HG03196 (cell line): ENCODE measurements at regions not wholly inside any gene's neighbourhood (a gene's known extent, or its start where the extent isn't known, plus 50 kb on each side); places are given as distances from the start of the nearest gene placed in this dataset.

Source experiments
- ATAC-seq: cut with Tn5 transposase; IDR thresholded peaks from one replicate; pipeline ENCODE4 v1.9.1; 2021; ENCODE audit not compliant: unreplicated experiment

DNA sequence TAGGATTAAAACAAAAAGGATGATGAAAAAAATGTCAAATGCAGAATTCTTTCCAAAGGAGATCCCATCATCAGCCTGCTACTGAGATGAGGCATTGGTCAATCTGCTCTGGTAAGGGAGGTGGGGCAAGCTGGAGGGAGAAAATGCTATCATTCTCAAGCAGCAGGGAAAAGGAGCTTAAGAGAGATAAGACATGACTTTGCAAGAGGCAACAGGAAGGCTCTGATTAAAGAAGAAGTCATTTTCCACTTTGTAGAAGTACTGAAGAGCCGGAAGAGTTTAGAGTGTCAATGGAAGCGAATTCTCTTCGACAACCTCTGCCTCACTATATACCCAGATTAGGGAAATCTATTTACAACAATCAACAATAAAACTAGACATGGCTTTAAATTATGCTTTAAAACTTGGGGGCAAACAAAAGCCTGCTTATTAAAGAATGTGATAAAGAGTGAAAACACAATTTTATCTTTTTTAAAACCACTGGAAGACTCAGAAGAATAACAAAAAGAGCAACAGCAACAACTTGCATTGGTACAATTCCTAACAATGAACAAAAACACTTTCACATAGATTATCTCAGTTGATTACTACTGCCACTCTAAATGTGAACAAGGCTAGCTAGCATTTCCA, 81.8 kb upstream of the NANOGP8 start:
- ATAC-seq: no peak

DNA sequence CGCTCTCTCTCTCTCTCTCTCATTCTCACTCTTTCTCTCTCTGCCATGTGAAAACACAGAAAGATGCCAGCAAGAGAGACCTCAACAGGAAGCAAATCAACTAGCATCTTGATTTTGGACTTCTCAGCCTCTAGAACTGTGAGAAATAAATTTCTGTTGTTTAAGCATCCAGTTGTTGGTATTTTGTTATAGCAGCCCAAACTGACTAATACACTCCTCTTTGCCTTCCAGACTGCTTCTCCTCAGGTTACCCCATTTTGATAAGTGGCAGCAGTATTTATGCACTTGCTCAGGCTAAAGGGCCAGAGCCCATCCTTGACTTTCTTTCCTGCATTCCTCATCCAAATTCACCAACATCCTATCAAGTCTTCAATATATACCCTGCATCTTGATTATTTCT, 76.6 kb upstream of the NANOGP8 start:
- ATAC-seq: no peak

DNA sequence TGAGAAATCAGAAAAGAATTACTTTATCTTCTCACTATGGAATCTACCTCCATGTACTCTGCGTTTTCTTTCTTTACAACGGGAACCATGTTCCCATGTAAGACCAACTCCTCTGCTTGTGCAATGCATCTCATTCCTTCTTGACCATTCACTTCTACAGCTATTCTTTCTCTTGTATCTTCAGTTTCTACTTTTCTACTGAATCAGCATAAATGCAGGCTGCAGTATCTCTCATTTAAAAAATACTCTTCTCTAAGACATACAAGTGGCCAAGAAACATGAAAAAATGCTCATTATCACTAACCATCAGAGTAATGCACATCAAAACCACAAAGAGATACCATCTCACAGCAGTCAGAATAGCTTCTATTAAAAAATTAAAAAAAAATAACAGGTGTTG, 74.1 kb upstream of the NANOGP8 start:
- ATAC-seq: no peak

DNA sequence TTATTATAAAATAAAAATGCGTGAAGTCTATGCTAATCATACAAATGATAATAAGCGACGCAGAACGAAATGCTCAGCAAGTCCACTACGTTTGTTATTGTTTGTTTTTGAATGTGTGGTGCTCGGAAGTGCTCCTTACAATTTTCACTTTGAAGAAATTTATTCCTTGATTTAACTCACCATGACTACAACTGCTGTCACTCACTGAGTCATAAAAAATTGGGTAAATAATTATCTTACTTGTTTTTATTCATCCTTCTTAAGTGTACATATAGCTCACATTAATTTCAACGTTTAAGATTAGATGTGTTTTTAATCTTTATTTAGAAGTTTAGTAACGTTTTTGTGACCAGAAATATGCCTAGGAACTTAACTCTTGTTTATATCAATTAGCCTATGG, 66.7 kb upstream of the NANOGP8 start:
- ATAC-seq: no peak

DNA sequence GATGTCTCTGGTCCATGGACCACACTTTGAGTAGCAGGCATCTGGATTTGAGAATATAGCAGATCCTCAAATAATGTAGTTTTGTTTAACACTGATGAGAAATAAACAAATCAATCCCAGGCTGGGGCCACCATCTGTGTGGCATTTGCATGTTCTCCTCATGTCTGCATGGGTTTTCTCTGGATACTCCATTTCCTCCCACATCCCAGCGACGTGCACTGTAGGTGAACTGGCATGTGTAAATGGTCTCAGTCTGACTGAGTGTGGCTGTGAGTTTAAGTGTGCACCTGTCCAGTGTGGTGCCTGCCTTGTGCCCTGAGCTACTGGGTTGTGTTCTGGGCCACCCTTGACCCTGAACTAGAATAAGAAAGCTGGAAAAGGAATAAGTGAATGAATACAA, 66.3 kb upstream of the NANOGP8 start:
- ATAC-seq: no peak

DNA sequence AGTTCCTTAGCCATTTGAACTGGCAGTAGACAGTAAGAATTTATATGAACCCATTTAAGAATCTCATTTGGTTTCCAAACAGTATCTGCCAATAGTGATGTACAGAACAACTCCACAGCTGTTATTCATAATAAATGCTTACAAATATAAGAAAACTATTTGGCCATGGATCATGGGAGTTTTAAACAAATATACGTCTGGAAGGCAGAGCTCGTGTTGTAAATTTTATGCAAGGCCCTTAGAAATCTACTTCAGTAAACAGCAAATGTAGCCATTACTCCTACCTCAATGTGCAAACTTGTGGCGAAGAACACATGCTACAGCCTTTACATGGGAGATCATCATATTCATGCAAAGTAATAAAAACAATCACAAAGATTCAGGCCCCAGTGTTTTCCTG, 65.3 kb upstream of the NANOGP8 start:
- no peak for ATAC-seq

DNA sequence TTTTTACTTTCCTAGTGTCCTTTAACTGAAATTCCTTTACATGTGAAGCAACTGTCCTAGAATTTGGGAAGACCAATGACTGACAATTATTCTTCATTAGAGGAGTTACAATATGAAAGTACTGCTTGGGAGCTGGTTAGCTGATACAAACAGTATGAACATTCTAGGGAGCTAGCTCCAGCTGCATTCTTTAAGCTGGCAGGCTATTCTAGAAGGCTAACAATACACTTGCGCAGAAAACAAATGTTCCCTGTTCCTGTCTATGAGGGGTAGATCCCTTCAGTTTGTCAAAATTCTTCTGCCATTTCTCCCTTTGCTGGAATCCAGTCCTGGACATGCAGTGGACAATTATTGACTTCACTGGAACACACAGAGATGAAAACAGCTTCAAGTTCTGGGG, 60.2 kb upstream of the NANOGP8 start:
- no peak for ATAC-seq

DNA sequence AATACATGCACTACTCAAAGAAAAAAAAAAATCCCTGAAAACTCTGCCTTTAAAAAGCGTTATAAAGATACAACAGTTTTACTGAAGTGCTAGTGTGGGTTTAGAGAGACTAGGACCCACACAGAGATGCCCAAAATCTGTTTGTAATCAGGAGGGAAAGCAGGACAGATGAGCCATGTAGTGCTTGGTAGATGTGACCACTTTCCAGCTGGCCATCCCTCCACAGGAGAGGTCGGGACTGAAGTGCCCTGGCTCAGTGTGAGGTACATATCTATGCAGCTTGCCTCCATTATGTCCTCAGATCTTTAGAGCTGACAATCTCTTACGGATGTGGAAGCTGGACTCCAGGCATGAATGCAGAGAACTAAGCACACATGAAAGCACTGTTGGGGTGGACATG, 57.5 kb upstream of the NANOGP8 start:
- no peak for ATAC-seq

DNA sequence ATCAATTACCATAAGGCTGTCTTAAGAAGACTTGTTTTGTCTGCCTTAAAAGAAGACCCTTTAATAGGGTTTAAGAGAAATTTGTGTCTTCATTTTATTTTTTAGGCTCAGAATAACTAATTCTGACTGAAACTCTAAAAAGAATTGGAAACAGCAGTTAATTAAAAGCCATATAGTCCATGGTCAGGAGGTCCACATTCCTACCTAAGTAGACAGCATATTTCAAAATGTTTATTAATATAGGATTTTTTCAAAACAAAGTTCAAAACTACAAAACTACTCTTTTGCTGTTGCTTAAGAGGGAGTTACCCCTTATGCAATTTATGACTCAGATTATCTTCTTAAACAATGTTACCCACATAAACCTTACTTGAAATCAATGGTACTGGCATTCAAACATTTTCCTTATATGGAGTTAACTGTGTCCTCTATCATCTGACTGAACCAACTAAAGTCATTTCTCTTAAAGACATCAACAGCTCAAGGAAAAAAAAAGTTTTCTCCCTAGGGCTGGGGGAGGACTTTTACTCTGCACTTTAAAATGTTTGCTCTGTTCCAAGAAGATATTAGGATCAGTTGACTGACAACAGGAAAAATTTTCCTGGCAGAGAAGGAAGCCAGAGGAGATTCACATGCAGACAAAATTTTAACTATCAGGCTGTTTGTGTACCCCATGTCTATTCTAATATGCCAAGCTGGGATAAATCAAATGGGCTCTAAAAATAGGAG, 56.8 kb upstream of the NANOGP8 start:
- no peak for ATAC-seq

DNA sequence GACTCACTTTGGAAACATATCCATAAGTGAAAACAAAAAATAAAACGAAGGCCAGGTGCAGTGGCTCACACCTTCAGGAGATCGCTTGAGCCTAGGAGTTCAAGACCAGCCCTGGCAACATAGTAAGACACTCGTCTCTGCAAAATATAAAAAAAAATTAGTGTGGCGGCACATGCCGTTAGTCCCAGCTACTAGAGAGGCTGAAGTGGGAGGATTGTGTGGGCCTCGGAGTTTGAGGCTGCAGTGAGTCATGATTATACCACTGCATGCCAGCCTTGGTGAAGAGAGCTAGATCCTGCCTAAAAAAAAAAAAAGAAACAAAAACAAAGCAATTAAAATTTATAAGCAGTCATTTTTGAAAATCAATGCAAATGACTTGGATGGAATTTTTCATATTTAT, 54.7 kb upstream of the NANOGP8 start:
- no peak for ATAC-seq

DNA sequence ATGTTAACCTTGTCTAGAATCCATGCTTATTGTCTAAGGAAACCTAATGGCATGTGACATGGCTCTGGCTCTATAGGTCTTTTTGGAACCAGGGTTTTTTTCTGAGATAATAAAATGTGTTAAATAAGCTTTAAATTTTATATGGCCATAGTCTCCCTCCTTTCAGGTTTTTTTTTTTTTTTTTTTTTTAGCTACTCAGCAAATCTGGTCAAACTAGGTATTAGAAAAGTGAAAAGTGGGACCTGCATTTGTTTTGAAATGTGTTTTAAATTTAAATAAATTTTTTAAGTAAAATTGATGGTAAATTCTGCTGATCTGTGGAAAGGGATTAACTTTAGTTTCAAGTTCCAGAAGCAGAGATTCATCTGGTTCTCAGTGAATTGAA, 52.1 kb upstream of the NANOGP8 start:
- no peak for ATAC-seq

DNA sequence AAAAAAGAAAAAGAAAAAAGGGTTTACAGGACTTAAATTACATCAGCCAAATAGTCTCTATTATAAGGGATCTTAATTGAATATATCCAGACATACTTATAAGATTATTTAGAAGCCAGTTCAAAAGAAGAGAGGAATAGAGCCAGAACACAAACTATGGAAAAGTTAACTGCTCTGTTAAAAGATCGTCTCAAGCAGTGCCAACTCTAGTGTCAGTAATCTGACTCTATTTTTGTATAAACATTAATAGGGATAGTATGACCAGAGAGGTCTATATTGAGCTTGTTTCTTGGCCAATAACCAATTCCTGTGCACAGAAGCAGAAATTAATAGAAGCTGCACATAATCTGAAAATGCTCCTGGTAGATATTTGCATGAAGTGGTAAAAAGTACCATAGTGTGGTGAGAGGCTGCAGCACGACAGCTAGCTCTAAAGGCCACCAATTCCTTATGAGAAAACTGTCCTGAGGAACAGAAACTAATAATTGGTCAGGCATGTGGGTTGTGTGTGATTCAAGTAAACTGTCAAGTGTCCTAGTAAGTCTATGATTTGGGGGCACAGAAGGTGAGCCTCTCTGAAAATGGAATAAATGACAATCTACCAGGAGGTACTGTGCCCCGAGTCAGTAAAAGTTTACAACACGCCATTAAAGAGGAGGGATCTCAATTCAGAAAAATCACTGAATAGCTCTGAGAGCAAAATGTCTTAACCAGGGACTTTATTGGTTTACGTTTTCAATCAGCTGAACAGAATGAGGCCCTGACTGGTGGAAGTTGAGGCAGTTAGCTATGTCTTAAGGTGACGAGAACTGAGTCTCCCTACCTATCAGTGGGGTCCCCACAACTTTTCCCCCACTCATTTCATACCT, 51.5 kb upstream of the NANOGP8 start:
- ATAC-seq: peak; percentile 98
